ENCODE measurements at regions not wholly inside any gene's neighbourhood (a gene's known extent, or its start where the extent isn't known, plus 50 kb on each side); places are given as distances from the start of the nearest gene placed in this dataset.
"Not testable (repeated sequence)": the region's sequence is repeated elsewhere in the genome, so short reads cannot be mapped to it uniquely, and the experiment has no call there.

DNA sequence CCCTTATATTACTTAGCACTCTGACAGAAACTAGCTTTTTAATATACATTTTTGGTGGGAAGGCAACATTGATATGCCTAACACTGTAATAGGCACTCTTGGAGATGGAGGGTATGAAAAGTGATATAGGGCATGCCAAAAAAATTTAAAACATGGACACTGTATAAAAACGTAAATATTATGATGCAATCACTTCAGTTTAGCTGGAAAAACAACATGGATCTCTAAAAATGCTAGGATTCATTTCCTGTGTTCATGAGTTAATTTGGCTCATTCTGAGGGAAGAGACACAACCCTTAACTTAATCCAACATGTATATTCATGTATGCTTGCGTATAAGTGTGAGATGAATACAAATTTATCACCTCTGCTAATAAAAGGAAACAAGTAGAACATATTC, 157.3 kb upstream of the TFAP2D start:
- no peaks in the 10 kb centered on the region for H3K4me1 Mint-ChIP-seq (ENCODE audit: low read depth)

DNA sequence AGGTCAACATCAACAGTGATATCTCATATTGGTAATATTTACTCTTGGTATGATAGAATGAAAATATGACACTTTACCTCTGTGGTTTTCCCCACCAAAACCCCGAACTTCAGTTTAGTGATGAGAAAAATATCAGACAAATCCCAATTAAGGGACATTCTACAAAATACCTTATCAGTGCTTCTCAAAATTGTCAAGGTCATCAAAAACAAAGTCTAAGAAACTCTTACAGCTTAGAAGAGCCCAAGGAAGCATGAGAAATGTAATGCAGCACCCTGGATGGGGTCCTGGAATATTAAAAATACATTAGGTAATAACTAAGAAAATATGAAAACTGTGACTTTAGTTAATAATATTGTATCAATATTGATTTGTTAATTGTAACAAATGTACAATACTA, 148.3 kb upstream of the TFAP2D start:
- Mint-ChIP-seq H3K27me3 (no peaks in the 10 kb centered on the region), H3K27ac (no peak overlapping the region), H3K9me3 (ENCODE audit: low read depth) (no peaks in the 10 kb centered on the region), H3K4me1 (ENCODE audit: low read depth) (no peaks in the 10 kb centered on the region), H3K4me3 (ENCODE audit: low read depth) (no peak overlapping the region), H3K36me3 (ENCODE audit: insufficient read depth) (no peaks in the 10 kb centered on the region)
- TF ChIP-seq, protein P1, sequence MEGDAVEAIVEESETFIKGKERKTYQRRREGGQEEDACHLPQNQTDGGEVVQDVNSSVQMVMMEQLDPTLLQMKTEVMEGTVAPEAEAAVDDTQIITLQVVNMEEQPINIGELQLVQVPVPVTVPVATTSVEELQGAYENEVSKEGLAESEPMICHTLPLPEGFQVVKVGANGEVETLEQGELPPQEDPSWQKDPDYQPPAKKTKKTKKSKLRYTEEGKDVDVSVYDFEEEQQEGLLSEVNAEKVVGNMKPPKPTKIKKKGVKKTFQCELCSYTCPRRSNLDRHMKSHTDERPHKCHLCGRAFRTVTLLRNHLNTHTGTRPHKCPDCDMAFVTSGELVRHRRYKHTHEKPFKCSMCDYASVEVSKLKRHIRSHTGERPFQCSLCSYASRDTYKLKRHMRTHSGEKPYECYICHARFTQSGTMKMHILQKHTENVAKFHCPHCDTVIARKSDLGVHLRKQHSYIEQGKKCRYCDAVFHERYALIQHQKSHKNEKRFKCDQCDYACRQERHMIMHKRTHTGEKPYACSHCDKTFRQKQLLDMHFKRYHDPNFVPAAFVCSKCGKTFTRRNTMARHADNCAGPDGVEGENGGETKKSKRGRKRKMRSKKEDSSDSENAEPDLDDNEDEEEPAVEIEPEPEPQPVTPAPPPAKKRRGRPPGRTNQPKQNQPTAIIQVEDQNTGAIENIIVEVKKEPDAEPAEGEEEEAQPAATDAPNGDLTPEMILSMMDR (IDR thresholded peaks at IDR 0.05; ENCODE audit: unreplicated experiment), result no peak
- no peak for DNase-seq (ENCODE audit: low spot score, unreplicated experiment)

More for the DNA sequence above, 157.3 kb upstream of the TFAP2D start:
- Mint-ChIP-seq H3K27ac (no peak overlapping the region), H3K27me3 (no peaks in the 10 kb centered on the region), H3K9me3 (ENCODE audit: low read depth) (no peaks in the 10 kb centered on the region), H3K4me3 (ENCODE audit: low read depth) (no peak overlapping the region), H3K36me3 (ENCODE audit: insufficient read depth) (no peaks in the 10 kb centered on the region)
- no peak for DNase-seq (ENCODE audit: low spot score, unreplicated experiment)
- TF ChIP-seq, protein P1 (IDR thresholded peaks at IDR 0.05; ENCODE audit: unreplicated experiment), result no peak

DNA sequence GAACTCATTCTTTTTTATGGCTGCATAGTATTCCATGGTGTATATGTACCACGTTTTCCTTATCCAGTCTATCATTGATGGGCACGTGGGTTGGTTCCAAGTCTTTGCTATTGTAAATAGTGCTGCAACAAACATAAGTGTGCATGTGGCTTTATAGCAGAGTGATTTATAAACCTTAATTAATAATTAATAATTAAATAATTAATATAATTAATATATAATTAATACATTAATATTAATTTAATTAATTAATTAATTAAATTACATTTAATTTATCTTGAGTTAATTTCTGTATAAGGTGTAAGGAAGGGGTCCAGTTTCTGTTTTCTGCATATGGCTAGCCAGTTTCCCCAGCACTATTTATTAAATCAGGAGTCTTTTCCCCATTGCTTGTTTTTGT, 142.1 kb upstream of the TFAP2D start:
- not testable (repeated sequence) for H3K27ac Mint-ChIP-seq; H3K4me1 Mint-ChIP-seq (ENCODE audit: low read depth); DNase-seq (ENCODE audit: low spot score, unreplicated experiment); H3K9me3 Mint-ChIP-seq (ENCODE audit: low read depth); H3K36me3 Mint-ChIP-seq (ENCODE audit: insufficient read depth); H3K4me3 Mint-ChIP-seq (ENCODE audit: low read depth); H3K27me3 Mint-ChIP-seq

DNA sequence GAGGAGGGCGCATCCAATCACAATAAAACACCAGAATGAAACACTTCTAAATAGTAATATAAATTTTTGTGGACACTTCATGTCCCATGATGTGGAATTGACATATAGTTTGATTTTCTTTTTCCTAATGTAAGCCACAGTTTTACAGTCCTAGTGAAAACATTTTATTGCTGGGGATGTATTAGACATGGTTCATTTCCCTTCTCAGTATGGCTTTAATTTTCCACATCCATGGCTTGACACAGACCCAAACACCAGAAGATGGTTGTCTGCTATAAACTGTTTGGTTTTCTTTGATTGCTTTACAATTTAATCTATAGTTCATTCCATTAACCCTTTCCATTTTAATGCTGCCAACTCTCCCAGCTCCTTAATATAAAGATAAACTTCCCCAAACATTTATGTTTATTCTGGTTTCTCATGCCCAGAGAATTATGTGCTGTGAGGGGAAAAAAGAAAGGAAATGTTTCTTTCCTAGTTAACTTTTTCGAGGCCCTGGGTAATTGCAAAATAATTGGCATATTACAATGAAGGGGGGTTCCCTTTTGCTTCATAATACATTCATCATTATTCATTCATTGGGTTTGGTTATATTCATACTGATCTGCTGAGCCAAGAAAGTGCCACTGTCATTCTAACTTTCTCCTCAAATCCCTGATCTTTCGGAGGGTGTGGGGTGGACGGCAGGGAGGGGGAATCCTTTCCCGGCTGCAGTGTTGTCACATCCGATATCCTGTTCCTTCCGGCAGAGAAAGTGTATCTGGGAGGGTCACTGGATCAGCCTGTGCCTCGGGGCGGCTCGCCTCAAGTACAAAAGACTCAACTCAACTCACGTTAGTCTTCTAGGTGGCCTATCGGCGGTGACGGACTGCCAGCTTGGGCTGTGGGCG, 127.6 kb upstream of the TFAP2D start:
- Mint-ChIP-seq H3K36me3 (ENCODE audit: insufficient read depth) (no peaks in the 10 kb centered on the region), H3K27ac (no peak overlapping the region), H3K9me3 (ENCODE audit: low read depth) (no peaks in the 10 kb centered on the region), H3K4me3 (ENCODE audit: low read depth) (no peak overlapping the region), H3K27me3 (no peaks in the 10 kb centered on the region), H3K4me1 (ENCODE audit: low read depth) (peaks cover 3% of the 10 kb centered on the region)
- TF ChIP-seq, protein P1 (IDR thresholded peaks at IDR 0.05; ENCODE audit: unreplicated experiment), result no peak
- no peak for DNase-seq (ENCODE audit: low spot score, unreplicated experiment)

DNA sequence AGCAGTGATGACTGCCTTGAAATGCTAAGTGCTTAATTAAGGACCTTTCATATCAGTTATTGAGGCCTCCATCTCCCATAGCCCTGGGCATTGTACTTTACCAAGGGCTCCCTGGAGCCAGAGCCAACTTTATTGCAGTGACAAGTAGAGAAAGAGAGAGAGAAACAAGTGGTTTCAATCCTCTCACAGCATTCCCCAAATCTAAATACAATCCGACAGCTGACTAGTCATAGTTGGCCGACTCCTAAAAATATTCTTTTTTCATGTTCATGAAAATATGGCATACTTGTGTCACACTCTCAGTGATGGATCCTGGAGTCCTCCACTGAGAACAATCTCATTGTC, 127.0 kb upstream of the TFAP2D start:
- Mint-ChIP-seq H3K4me1 (ENCODE audit: low read depth) (peaks cover 6% of the 10 kb centered on the region), H3K4me3 (ENCODE audit: low read depth) (no peak overlapping the region), H3K9me3 (ENCODE audit: low read depth) (no peaks in the 10 kb centered on the region), H3K27ac (no peak overlapping the region), H3K36me3 (ENCODE audit: insufficient read depth) (no peaks in the 10 kb centered on the region), H3K27me3 (no peaks in the 10 kb centered on the region)
- TF ChIP-seq, protein P1 (IDR thresholded peaks at IDR 0.05; ENCODE audit: unreplicated experiment), result no peak
- no peak for DNase-seq (ENCODE audit: low spot score, unreplicated experiment)
